Esophagus (tissue), 2 donors: ENCODE measurements at regions not wholly inside any gene's neighbourhood (a gene's known extent, or its start where the extent isn't known, plus 50 kb on each side); places are given as distances from the start of the nearest gene placed in this dataset.

Experiments used
- H3K27ac ChIP-seq, 2 donors: one replicate each; pipeline ENCODE4 v1.5.1; 2013; ENCODE audit warnings: low read depth in 2 of 2, mild to moderate bottlenecking in 2 of 2, inconsistent platforms in 1 of 2, low read length in 1 of 2, moderate library complexity in 1 of 2
- H3K27me3 ChIP-seq, 2 donors: one replicate each; pipeline ENCODE4 v1.6.1; 2013; ENCODE audit warnings: low read length in 2 of 2, control low read depth in 1 of 2, mild to moderate bottlenecking in 1 of 2; ENCODE audit not compliant: insufficient read depth in 2 of 2, control insufficient read depth in 1 of 2
- H3K36me3 ChIP-seq, 2 donors: one replicate each; pipeline ENCODE4 v1.6.1; 2013; ENCODE audit warnings: low read length in 1 of 2; ENCODE audit not compliant: control insufficient read depth in 2 of 2, insufficient read depth in 2 of 2
- H3K4me1 ChIP-seq, 2 donors: one replicate each; pipeline ENCODE4 v1.6.1; 2013; ENCODE audit warnings: low read length in 1 of 2; ENCODE audit not compliant: control insufficient read depth in 2 of 2, insufficient read depth in 2 of 2
- H3K4me3 ChIP-seq, 2 donors: one replicate each; pipeline ENCODE4 v1.5.1; 2013; ENCODE audit warnings: low read length in 2 of 2, mild to moderate bottlenecking in 2 of 2, low read depth in 1 of 2, moderate library complexity in 1 of 2
- H3K9me3 ChIP-seq, 2 donors: one replicate each; pipeline ENCODE4 v1.6.1; 2013; ENCODE audit warnings: mild to moderate bottlenecking in 2 of 2, low read depth in 1 of 2, low read length in 1 of 2, moderate library complexity in 1 of 2; ENCODE audit not compliant: control insufficient read depth in 2 of 2, insufficient read depth in 1 of 2
- WGBS, 2 donors: extraction: QIAGEN DNeasy Blood & Tissue Kit; methylation state at CpG; one replicate each; pipeline ENCODE4 v1.1.7; 2013; 5-methylcytosine and 5-hydroxymethylcytosine counted together
- donor health status: healthy with polysubstance abuse.
- donor health status: Bipolar disorder and iron deficiency.

DNA sequence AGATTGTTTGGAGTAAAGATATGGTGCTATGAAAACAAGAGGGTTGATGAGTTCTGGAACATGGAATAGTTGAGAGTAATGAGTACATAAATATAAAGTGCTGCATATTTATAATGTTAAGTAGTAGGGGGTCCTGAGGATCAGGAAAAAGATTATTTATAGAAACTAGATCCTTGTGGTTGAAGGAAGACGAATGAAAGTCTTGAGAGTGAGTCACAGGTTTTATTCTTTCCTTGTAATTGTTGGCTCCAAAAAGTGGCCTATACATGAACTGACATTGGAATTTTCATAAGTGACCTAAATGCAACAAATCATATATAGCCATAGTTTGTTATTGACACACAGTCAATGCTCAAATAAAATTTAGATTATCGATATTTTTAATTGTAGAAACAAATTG is 440.4 kb upstream of the PRICKLE1 start:
- no peaks in the 10 kb centered on the region for H3K27me3 ChIP-seq
- no peaks in the 10 kb centered on the region for H3K9me3 ChIP-seq
- WGBS, 2 donors: 69 to 76% methylated on average over 2 of the region's 2 CpGs
- H3K27ac ChIP-seq: no peak overlapping the region
- H3K36me3 ChIP-seq: no peaks in the 10 kb centered on the region
- no peak overlapping the region for H3K4me3 ChIP-seq
- H3K4me1 ChIP-seq: no peaks in the 10 kb centered on the region

GRCh38 chr12:43028826-43029225 is 439.3 kb upstream of the PRICKLE1 start:
- H3K4me3 ChIP-seq: no peak overlapping the region
- H3K27me3 ChIP-seq: no peaks in the 10 kb centered on the region
- H3K9me3 ChIP-seq: no peaks in the 10 kb centered on the region
- no peak overlapping the region for H3K27ac ChIP-seq
- WGBS, 2 donors: 73% methylated on average over 3 of the region's 3 CpGs
- H3K4me1 ChIP-seq: no peaks in the 10 kb centered on the region
- H3K36me3 ChIP-seq: peaks cover 0 to 3% of the 10 kb centered on the region in 2 donors

- H3K27ac ChIP-seq: no peak overlapping the region
- 44 to 47% methylated on average over 1 of the region's 1 CpG for WGBS, 2 donors
- no peaks in the 10 kb centered on the region for H3K9me3 ChIP-seq
- H3K36me3 ChIP-seq: peaks cover 0 to 3% of the 10 kb centered on the region in 2 donors
- H3K4me1 ChIP-seq: no peaks in the 10 kb centered on the region
- no peaks in the 10 kb centered on the region for H3K27me3 ChIP-seq
- H3K4me3 ChIP-seq: no peak overlapping the region
Measured at GRCh38 chr12:43022838-43023237, 433.3 kb upstream of the PRICKLE1 start.

GRCh38 chr12:43015090-43015737 is 425.7 kb upstream of the PRICKLE1 start:
- no peaks in the 10 kb centered on the region for H3K4me1 ChIP-seq
- no peaks in the 10 kb centered on the region for H3K36me3 ChIP-seq
- H3K9me3 ChIP-seq: no peaks in the 10 kb centered on the region
- H3K27me3 ChIP-seq: no peaks in the 10 kb centered on the region
- H3K27ac ChIP-seq: no peak overlapping the region
- no peak overlapping the region for H3K4me3 ChIP-seq
- 84 to 89% methylated on average over 4 of the region's 4 CpGs for WGBS, 2 donors

DNA sequence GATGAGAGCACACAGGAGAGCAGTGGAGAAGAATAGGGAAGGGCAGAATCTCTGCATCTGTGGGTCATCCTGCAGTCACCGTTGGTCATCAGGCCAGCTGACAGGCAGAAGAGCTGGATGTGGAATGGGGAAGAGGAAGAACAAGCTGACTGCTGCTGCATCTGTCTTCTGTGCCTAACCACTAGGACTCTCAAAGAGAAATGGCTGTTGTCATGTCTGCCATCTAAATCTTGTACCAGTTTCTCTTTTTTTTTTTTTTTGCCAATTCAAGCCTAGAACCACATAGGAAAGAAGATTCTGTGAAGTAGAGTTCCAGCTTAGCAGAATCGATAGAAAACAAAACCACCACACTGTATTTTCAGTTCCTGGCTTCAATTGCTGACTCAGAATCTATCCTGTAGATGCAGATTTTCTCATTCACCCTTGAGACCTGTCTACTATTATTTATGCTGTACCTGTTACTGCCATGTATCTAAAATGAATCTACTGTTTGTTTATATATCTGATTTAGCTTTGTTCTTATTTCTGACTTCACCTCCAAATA is 421.9 kb upstream of the PRICKLE1 start:
- 57 to 59% methylated on average over 2 of the region's 2 CpGs for WGBS, 2 donors
- H3K36me3 ChIP-seq: no peaks in the 10 kb centered on the region

GRCh38 chr12:43009846-43010240 is 420.3 kb upstream of the PRICKLE1 start:
- Histone ChIP-seq H3K4me1 (no peaks in the 10 kb centered on the region), H3K36me3 (no peaks in the 10 kb centered on the region), H3K27me3 (no peaks in the 10 kb centered on the region), H3K4me3 (no peak overlapping the region), H3K9me3 (no peaks in the 10 kb centered on the region), H3K27ac (no peak overlapping the region)

More for the DNA sequence above, 421.9 kb upstream of the PRICKLE1 start:
- H3K9me3 ChIP-seq: no peaks in the 10 kb centered on the region
- no peaks in the 10 kb centered on the region for H3K4me1 ChIP-seq
- no peak overlapping the region for H3K4me3 ChIP-seq
- no peak overlapping the region for H3K27ac ChIP-seq
- no peaks in the 10 kb centered on the region for H3K27me3 ChIP-seq

DNA sequence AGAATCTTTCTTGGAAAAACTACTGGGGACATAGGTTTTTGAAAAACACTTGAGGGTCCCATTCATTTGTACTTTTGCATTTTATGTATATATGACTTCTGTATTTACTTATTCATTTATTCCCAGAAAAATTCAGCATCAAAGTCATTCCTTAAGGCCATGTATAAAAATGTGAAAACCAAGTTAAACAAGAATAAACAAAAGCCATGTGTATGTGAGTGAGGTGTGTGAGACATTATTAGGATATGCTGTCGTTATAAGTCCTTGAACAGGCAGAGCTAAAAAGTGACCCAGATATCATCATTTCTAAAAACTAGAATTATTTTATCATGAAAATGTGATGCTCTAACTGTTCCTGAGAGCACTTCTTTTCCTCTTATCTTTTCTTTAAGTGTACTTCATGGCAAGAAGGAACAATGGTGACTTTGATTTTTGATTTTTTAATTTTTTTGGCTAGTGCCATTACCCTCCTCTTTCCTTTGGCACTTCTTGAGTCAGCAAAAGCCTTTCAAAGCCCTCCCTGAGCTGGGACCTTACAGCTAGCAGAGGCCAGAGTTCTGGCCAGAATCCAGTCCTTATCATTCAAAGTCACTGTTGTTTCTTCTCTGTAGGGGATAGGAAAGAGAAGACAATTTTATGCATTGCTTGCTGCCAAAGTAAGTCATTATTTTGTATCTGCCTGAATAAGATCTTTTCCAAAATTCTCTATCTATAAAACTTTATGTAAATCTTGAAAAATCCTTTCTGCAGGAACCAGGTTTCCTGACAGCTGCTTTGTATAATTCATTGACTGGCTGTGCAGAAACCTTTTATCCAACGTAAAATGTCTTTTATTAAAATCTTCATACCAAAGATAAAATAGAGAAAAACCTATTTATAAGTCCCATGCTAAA is 419.7 kb upstream of the PRICKLE1 start:
- no peaks in the 10 kb centered on the region for H3K36me3 ChIP-seq
- no peak overlapping the region for H3K27ac ChIP-seq
- WGBS, 2 donors: 47 to 64% methylated on average over 2 of the region's 2 CpGs
- H3K4me3 ChIP-seq: no peak overlapping the region
- no peaks in the 10 kb centered on the region for H3K27me3 ChIP-seq
- H3K9me3 ChIP-seq: no peaks in the 10 kb centered on the region
- no peaks in the 10 kb centered on the region for H3K4me1 ChIP-seq

DNA sequence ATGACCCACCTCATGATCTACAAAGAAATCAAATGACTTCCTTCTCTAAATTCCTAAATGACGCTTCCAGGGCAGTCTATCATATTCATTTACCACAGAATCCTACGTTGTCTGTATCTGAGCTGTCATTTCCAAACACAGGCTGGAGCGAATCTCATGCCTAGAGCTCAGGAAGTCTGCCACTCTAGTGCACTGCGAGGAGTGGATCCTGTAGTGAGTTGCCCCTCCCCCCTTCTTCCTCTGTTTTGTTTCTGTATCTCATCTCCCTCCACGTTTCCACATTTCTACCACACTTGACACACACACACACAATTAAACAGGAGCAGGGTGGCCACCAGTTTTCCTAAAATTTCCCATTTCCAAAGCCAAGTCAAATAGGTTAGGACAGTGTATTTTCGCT is 415.4 kb upstream of the PRICKLE1 start:
- Histone ChIP-seq H3K9me3 (no peaks in the 10 kb centered on the region), H3K4me3 (no peak overlapping the region), H3K27ac (no peak overlapping the region), H3K36me3 (no peaks in the 10 kb centered on the region), H3K27me3 (no peaks in the 10 kb centered on the region), H3K4me1 (no peaks in the 10 kb centered on the region)
- WGBS, 2 donors: 66 to 69% methylated on average over 6 of the region's 6 CpGs

- Histone ChIP-seq H3K9me3 (no peaks in the 10 kb centered on the region), H3K27ac (no peak overlapping the region), H3K36me3 (no peaks in the 10 kb centered on the region), H3K4me1 (no peaks in the 10 kb centered on the region), H3K4me3 (no peak overlapping the region), H3K27me3 (no peaks in the 10 kb centered on the region)
- WGBS, 2 donors: 92 to 94% methylated on average over 2 of the region's 2 CpGs
Measured at GRCh38 chr12:43004141-43004540, 414.6 kb upstream of the PRICKLE1 start.
